GM23338 (cell line): ENCODE measurements at regions not wholly inside any gene's neighbourhood (a gene's known extent, or its start where the extent isn't known, plus 50 kb on each side); places are given as distances from the start of the nearest gene placed in this dataset.

Source experiments
- CTCF ChIP-seq, 2 experiments: fragments of 200-600 bp in 1 of 2; sonication (generic) in 1 of 2; conservative IDR thresholded peaks; 2 replicates each; pipeline versions ENCODE4 v1.5.1 to v1.6.1; 2016 to 2017; ENCODE audit warnings: antibody characterized with exemption in 2 of 2, low read depth in 2 of 2, mild to moderate bottlenecking in 2 of 2, moderate library complexity in 1 of 2
- EZH2 ChIP-seq: fragments of 200-600 bp; sonication (generic); IDR thresholded peaks from one replicate; pipeline ENCODE4 v1.8.0; 2017; ENCODE audit warnings: antibody characterized with exemption, mild to moderate bottlenecking, low read depth; ENCODE audit not compliant: unreplicated experiment
- ZNF114 ChIP-seq: fragments of 250-450 bp; sonication (Bioruptor Pico); IDR thresholded peaks from 2 replicates; pipeline ENCODE4 v1.5.0; 2020; ENCODE audit warnings: mild to moderate bottlenecking, moderate library complexity
- ZNF331 ChIP-seq: fragments of 250-450 bp; sonication (Bioruptor Pico); IDR thresholded peaks from 2 replicates; pipeline ENCODE4 v1.5.0; 2020; ENCODE audit warnings: low read depth, mild to moderate bottlenecking, moderate library complexity

DNA sequence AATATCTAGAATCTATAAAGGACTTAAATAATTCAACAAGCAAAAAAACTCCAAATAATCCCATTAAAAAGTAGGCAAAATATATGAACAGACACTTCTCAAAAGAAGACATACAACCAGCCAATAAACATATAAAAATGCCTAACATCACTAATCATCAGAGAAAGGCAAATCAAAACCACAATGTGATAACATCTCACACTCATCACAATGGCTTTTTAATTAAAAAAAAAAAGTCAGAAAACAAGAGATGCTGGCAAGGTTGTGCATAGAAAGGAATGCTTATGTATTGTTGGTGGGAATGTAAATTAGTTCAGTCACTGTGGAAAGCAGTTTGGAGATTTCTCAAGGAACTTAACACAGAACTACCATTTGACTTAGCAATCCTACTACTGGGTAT is 979.6 kb upstream of the MAP3K7 start:
- TF ChIP-seq CTCF (conservative IDR thresholded peaks at IDR 0.05; ENCODE audit: low read depth in 2 of 2) = no peak
- TF ChIP-seq EZH2 = no peak
- TF ChIP-seq ZNF114 (CRISPR knock-in tag) = no peak
- no peak for TF ChIP-seq ZNF331 (CRISPR knock-in tag)
